Right renal cortex interstitium (tissue), 3 donors: ENCODE measurements at regions not wholly inside any gene's neighbourhood (a gene's known extent, or its start where the extent isn't known, plus 50 kb on each side); places are given as distances from the start of the nearest gene placed in this dataset.
"Not testable (repeated sequence)": the region's sequence is repeated elsewhere in the genome, so short reads cannot be mapped to it uniquely, and the experiment has no call there.

Source experiments
- DNase-seq, 3 donors: peaks; one replicate each; pipeline ENCODE4 v3.0.0-alpha.2; 2013; ENCODE audit warnings: low read depth in 3 of 3, low spot score in 2 of 3

DNA sequence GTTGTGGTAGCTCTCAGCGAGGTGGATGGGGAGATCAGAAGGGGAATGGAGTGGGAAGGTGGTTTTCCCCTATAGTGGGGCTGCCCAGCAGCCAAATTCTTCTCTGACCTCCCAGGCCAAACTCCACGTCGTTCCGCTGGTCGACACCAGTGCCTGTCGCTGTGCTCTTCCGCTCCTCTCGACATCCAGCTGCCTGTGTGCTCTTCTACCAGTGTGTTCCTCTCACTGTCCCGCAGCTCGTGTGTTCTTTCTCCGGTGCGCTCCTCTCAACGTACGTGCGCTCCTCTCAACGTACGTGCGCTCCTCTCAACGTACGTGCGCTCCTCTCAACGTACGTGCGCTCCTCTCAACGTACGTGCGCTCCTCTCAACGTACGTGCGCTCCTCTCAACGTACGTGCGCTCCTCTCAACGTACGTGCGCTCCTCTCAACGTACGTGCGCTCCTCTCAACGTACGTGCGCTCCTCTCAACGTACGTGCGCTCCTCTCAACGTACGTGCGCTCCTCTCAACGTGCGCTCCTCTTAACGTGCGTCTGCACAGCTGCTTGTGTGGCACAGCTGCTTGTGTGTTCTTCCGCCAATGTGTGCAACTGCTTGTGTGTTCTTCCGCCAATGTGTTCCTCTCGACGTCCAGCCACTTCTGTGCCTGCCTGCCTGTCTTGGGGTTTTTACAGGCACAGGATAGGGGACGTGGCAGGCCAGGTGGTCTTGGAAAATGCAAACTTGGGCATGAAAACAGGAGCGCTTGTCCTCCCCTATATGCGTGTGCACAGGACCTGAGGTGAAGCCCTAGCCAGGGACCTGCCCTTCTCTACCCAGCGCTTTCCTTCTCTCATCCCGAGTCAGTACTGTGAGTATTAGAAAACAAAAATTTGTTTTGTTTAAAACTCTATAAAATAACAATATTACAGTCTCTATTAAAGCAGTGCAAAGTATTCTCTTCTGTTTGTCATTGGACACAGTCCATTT is 991.1 kb downstream of the GBE1 start:
- DNase-seq = no peak

DNA sequence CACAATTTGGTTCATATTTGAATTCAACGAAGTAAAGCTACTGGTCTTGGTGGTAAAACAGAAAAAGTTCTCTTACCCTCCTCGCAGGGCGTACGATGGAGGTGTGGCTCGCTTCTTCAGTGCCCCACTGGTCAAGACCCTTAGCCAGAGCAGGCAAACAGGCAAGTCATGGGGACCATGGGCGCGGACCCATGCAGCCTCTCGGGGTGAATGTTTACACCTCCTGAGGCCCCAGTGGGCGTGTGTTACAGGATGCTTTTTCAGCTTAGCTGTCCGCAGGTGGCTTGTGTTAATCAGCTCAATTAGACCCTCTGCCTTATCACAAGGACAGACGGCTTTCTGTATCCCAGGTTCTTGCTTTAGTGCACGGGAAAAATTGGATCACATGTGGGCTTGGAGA is 991.8 kb downstream of the GBE1 start:
- DNase-seq = no peak

DNA sequence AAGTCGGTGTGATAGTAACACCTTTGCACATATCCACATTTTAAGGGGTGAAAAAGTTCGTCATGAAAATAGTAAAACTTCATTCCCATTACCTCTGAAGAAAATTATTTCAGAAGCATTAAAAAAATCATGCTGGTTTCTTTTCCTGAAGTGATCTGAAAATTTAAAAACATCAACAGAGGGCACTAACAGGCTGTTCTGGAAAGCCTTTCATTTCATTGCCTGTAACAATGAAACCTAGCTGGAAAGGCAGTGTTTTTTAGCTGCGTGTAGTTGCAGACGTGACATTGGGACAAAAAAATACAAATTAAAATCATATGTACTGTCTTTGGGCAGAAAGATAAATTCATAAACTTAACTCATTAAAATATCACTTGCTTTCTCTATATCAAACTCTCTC is 993.8 kb downstream of the GBE1 start:
- no peak for DNase-seq

DNA sequence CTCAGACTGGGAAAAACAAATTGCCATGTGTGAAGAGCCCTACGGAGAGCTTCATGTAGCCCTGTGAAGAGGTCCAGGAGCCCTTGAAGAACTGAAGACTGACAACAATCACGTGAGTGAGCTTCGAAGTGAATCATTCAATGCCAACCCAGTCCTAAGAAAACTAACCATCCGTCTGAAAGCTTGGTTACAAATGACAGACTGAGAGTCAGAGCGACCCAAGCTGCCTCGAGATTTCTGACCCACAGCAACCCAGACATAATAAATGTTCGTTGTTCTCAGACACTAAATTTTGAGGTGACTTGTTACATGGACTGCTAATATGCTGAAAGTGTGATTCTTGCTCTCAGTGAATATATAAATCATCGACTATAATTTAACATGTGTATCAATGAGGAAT is 987.2 kb upstream of the ROBO1 start:
- no peak for DNase-seq

DNA sequence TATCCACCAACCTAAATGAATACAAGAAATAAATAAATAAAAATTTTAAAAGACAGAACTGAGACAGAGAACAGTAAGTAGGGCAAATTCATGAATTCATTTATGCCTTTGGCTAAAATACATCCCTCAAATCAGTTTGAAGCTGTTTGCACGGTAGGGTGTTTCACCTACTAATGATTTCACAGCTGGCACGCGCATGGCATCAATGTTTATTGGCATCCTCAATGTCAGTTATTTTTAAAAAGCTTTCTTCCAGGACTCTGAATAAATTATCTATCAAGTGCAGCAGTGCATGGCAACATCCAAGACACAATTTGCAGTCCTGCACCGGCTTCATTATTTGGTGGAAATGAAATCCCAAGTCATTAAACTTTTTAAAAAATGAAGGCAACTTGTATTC is 985.2 kb upstream of the ROBO1 start:
- no peak for DNase-seq

DNA sequence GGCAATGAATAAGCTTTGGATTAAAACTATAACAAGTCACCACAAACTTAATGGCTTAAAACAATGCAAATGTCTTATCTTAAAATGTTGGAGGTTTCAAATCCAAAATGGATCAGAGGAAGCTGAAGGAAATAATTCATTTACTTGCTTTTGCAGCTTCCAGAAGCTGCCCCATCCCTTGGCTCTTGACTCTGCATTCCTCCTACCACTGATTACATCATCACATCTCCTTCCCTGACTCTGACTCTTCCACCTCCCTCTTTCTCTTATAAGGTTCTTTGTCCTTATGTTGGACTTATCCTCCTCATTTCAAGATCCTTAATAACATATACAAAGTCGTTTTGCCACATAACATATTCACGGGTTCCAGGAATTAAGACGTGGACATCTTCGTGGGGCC is 982.8 kb upstream of the ROBO1 start:
- DNase-seq = no peak

DNA sequence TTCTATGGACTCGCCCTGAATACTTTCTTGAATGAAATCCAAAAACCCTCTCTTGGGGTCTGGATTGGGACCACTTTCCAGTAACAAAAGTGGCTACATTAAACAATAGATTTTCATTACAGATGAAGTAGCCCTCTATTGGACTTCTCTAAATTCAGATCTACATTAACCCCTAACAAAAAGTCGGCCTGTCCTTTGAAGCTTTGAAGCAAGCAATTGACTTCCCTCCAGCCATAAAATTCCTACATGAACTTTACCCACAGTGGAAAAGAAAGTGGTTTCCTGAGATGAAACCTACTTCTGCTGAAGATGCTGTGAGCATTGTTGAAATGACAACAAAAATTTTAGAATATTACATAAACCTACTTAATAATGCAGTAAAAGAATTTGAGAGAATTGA is 967.1 kb upstream of the ROBO1 start:
- DNase-seq = no peak

DNA sequence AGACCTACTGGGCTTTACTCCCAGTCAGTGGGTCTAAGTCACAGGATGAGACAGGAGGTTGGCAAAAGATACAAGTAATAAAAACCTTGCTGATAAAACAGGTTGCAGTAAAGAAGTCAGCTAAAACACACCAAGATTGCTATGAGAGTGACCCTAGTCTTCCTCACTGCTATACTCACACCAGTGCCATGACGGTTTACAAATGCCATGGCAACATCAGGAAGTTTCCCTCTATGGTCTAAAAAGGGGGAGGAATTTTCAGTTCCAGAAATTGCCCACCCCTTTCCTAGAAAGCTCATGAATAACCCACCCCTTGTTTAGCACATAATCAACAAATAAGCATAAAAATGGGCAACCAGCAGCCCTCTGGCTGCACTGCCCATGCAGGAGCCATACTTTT is 966.7 kb upstream of the ROBO1 start:
- DNase-seq = no peak

DNA sequence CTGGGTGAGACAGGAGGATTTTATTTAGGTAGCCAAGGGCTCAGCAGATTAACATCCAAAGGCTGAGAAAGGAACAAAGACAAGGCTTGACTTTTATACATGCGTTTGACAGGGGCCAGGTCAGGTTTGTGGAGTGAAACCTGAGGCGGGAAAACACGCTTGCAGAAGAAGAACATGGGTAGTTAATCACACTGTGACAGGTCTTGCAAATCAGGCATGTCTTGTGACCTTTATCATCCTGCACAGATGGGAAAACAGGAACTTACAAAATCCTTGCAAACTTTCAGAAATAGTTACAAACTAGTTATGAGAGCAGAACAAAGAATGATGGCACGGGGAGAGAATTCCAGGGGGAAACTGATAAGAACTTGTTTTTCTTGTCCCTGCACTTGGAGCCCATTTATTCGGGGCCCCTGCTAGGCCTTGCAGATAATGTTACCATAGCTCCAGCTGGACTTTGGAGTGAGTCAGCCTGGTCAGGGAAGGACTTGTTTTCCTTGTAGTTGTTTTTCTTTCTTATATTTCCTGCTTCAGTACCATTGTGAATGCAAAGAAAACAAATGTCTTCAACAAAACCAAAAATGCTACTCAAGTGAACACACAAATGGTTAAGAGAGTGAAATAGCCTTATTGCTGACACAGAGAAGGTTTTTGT is 965.9 kb upstream of the ROBO1 start:
- peak in 1 of 3 donors; percentile 8 for DNase-seq

DNA sequence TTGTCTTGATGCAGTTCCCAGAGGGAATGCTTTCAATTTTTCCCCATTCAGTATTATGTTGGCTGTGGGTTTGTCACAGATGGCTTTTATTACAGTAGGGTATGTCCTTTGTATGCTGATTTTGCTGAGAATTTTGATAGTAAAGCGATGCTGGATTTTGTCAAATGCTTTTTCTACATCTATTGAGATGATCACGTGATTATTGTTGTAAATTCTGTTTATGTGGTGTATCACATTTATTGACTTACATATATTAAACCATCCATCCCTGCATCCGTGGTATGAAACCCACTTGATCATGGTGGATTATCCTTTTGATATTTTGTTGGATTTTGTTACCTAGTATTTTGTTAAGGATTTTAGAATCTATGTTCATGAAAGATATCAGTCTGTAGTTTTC is 959.8 kb upstream of the ROBO1 start:
- DNase-seq = not testable (repeated sequence)

DNA sequence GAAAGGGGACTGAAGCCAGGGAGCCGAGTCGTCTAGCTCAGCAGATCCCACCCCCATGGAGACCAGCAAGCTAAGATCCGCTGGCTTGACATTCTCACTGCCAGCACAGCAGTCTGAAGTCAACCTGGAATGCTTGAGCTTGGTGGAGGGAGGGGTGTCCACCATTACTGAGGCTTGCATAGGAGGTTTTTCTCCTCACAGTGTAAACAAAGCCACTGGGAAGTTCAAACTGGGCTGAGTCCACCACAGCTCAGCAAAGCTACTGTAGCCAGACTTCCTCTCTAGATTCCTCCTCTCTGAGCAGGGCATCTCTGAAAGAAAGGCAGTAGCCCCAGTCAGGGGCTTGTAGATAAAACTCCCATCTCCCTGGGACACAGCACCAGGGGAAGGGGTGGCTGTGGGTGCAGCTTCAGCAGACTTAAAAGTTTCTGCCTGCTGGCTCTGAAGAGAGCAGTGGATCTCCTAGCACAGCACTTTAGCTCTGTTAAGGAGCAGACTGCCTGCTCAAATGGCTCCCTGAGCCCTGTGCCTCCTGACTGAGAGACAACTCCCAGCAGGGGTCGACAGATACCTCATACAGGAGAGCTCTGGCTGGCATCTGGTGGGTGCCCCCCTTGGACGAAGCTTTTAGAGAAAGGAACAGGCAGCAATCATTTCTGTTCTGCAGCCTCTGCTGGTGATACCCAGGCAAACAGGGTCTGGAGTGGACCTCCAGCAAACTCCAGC is 942.0 kb upstream of the ROBO1 start:
- DNase-seq = not testable (repeated sequence)

DNA sequence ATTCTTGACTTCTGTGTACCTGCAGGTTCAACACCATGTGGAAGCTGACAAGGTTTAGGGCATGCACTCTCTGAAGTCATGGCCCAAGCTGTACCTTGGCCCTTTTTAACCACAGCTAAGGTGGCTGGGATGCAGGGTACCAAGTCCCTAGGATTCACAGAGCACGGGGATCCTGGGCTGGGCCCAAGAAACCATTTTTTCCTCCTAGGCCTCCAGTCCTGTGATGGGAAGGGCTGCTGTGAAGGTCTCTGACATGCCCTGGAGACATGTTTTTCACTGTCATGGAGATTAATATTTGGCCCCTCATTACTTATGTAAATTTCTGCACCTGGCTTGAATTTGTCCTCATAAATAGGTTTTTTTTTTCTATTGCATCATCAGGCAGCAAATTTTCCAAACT is 937.5 kb upstream of the ROBO1 start:
- no peak for DNase-seq

DNA sequence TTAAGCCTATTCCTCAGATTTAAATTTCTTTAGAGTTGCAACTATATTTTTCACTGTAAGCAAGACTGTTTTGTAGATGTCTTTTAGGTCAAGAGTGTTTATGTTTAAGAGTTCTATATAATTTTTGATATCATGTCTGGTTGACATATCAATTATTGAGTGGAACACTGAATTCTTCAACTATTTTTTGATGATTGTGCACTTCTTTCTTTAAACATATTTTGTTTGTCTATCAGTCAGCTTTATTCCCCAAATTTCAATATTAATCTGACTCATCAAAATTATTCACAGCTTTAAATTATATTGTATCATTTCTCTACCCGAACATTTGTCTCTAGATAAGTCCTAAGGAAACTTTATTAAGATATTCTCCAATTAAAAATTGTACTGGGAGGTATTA is 933.6 kb upstream of the ROBO1 start:
- DNase-seq = no peak

DNA sequence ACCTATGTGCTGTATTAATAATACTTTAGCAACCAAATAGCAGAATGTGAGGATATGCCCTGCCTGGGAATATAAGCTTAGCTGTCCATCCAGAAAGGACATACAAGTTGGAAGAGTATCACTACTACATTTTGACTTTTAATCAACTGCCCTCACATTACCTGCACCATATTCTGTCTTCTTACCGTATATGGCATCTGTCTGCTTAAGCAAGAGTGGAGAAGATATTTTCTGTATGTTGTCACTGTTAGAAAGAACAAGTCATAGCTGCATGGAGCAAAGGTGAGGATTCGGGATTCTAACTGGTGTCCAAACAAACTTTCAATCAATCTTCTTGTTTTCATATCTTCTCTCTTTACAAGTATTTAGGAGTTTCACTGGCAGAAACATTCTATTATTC is 929.5 kb upstream of the ROBO1 start:
- DNase-seq = no peak

DNA sequence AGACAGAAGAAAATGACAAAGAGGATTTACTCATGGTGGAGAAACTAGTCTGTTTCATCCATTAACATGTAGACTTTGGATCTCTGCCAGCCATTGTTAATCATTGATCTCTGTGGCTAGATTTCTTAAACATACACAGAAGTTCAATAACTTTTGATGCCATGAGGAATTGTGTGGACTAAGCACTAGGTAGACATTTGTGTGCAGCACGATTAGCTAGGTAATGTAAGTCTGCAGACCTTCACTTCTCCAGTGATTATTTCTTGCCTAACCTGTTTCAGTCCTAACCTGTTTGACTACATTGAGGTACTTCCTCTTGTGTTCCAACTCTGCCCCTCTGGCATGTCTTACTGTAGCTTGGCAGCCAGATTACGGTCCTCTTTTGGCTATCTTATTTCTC is 928.5 kb upstream of the ROBO1 start:
- peak; percentile 21 to 39 (median 29) for DNase-seq

DNA sequence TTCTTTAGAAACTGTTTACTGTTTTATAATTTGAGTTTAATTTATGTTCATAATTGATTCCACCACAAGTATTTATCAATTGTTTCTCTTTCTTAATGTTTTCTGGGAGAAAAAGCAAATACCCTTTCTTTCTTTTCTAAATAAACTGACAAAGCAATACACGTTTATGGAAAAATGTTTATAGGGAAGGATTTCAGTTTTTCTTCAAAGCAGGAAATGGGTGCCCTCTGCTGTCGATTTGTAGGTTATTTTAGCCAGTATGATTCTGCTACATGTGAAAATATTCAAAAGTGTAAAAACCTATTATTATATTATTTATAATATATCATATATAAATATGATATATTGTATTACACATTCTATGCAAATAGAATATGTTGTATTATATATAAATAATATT is 921.0 kb upstream of the ROBO1 start:
- DNase-seq = peak in 1 of 3 donors; percentile 7

DNA sequence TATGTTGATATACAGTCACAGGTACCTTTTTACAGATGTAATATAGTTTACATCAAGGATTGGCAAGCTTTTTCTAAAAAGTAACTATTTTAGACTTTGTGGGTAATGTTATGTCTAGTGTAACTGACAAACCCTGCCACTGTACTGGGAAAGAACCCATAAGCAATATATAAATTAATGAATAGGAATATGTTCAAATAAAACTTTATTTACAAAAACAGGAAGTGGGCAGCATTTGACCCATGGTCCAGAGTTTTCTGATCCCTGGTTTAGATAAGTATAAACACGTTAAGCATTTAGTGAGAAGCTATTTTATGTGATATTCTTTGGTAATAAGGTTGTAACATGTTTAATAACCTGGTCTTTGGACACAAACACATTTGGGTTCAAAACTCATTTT is 915.2 kb upstream of the ROBO1 start:
- DNase-seq = no peak

DNA sequence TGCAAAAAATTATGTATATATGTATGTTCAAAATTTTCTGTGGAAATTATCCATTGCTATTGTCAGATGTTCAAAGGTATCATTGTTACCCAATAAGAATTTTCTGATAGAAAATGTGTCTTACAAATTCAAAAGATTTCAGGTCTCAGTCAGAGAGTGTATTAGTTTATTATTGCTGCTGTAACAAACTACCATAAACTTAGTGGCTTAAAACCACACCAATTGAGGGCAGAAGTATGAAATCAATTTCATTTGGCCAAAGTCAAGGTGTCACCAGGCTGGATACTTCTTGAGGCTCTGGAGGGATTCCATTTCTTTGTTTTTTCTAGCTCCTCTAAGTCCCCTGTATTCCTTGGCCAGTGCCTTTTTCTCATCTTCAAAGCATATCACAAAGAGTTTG is 914.4 kb upstream of the ROBO1 start:
- DNase-seq = no peak

DNA sequence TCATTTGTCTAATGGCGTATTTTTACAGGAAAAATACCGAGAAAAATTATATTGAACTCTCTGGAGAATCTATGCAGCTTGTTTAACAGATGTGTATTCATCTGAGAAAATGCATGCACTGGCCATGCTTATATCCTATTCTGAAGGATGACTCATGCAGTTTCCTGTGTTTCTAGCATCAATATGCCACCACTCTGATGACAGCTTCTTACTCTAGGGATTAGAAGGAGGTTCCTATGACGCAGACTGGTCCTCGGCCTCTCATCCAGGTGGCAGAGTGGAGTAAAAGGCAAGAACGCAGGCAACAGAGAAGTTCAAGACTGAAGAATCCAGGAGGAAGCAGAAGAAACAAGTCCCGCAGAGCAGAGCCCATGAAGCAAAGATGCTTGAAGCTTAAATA is 910.0 kb upstream of the ROBO1 start:
- no peak for DNase-seq

DNA sequence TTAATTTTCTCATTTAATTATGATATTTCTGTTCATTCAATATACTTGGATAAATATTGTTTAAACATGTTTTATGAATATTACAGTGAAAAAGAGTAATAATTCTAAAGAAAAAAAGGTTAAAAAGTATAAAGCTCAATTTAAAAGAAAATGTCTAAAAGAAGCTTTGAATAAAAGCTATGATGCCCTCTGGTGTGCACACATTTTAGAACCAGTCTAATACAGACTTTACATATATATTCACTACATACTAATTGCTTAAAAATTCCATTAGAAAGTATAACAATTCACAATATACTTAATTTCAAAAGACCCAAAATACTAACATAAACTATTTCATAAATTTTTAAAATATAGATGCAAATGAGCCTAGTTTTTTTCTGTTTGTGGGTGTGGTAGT is 909.1 kb upstream of the ROBO1 start:
- DNase-seq = no peak

DNA sequence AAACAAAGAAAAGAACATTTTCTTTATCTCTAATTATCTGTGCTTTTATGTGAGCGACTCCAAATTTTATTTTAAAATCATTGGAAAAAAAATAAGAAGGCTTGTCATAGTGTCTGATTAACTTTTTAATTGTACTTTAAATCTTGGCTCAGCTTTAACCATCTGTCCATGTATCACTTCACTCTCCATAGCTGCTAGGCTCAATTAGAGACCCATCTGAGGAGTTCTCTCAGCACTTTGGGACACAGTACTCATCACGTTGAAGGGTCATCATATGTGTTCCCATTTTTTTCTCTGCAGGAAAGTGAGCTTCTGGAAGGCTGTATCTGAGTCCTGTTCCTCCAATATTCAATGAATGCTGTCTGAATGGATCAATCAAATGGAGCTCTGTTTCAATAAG is 908.5 kb upstream of the ROBO1 start:
- no peak for DNase-seq

DNA sequence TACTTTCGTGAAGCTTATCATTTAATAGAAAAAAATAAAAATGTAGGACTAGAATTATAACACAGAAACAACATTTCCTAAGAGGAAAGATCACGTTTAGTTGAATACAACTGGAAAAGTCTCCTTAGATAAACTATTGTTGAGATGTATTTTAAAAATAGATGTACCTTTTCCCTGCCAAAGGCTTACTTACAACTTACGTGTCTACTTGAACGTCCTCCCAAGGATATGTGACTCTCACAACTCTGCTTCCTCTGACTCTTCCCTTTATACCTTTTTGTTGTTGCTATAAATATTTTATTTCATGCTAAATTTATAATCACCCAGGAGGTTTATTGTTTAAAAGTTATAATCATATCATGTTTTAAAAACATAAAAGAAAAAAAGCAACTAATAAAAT is 908.0 kb upstream of the ROBO1 start:
- DNase-seq = no peak
